WTC11 (cell line): ENCODE measurements at regions not wholly inside any gene's neighbourhood (a gene's known extent, or its start where the extent isn't known, plus 50 kb on each side); places are given as distances from the start of the nearest gene placed in this dataset.

Experiments
- ATAC-seq: fragments of 200-7000 bp; cut with Tn5 transposase; 2 replicates; pipeline ENCODE4 v1.10.0; 2021; ENCODE audit warnings: mild to moderate bottlenecking, moderate library complexity
- CTCF ChIA-PET: fragments of 300-600 bp; sonication (Branson Sonifier 250); formaldehyde crosslinking; loops from one replicate; lab custom pipeline; 2021; ENCODE audit warnings: antibody characterized with exemption; lab: Charles Lee
- POLR2A ChIA-PET: fragments of 350-600 bp; sonication (Branson Sonifier 250); formaldehyde crosslinking; loops from one replicate; lab custom pipeline; 2021; ENCODE audit warnings: antibody characterized with exemption; lab: Charles Lee
- DNase-seq: peaks from one replicate; pipeline ENCODE4 v3.0.0; 2021; ENCODE audit warnings: low spot score
- H3K27ac Mint-ChIP-seq: 2 replicates; pipeline ENCODE4 v1.8.0; 2021; ENCODE audit warnings: mixed read lengths
- H3K27me3 Mint-ChIP-seq: 2 replicates; pipeline ENCODE4 v1.8.0; 2021; ENCODE audit warnings: low read depth, mild to moderate bottlenecking, moderate library complexity, mixed read lengths
- H3K36me3 Mint-ChIP-seq: 2 replicates; pipeline ENCODE4 v1.8.0; 2021; ENCODE audit warnings: mixed read lengths
- H3K4me1 Mint-ChIP-seq: 2 replicates; pipeline ENCODE4 v1.8.0; 2022; ENCODE audit warnings: mixed read lengths
- H3K4me3 Mint-ChIP-seq: 2 replicates; pipeline ENCODE4 v1.8.0; 2021; ENCODE audit warnings: mild to moderate bottlenecking, moderate library complexity, mixed read lengths
- H3K9me3 Mint-ChIP-seq: 2 replicates; pipeline ENCODE4 v1.8.0; 2021; ENCODE audit warnings: mixed read lengths
- AFF4 ChIP-seq: sonication (generic); formaldehyde crosslinking; IDR thresholded peaks from 2 replicates; pipeline ENCODE4 v1.8.1; 2023; ENCODE audit warnings: mild to moderate bottlenecking, missing genetic modification reagents, borderline replicate concordance
- CTCF ChIP-seq: fragments of 200-600 bp; IDR thresholded peaks from 2 replicates; pipeline ENCODE4 v1.8.0; 2022; ENCODE audit warnings: antibody characterized with exemption
- E2F4 ChIP-seq: sonication (generic); formaldehyde crosslinking; IDR thresholded peaks from 2 replicates; pipeline ENCODE4 v1.8.1; 2022; ENCODE audit warnings: low read depth, mild to moderate bottlenecking, moderate library complexity, missing genetic modification reagents, borderline replicate concordance
- FOXP1 ChIP-seq: sonication (generic); formaldehyde crosslinking; IDR thresholded peaks from 2 replicates; pipeline ENCODE4 v1.8.0; 2022; ENCODE audit warnings: missing genetic modification reagents, mild to moderate bottlenecking, moderate library complexity, borderline replicate concordance
- GABPB1 ChIP-seq: sonication (generic); formaldehyde crosslinking; IDR thresholded peaks from 2 replicates; pipeline ENCODE4 v1.8.1; 2023; ENCODE audit warnings: mild to moderate bottlenecking, missing genetic modification reagents
- HMGXB4 ChIP-seq: sonication (generic); formaldehyde crosslinking; IDR thresholded peaks from 2 replicates; pipeline ENCODE4 v1.8.1; 2023; ENCODE audit warnings: mild to moderate bottlenecking, moderate library complexity, missing genetic modification reagents
- MAX ChIP-seq: sonication (generic); formaldehyde crosslinking; IDR thresholded peaks from 2 replicates; pipeline ENCODE4 v1.8.0; 2022; ENCODE audit warnings: mild to moderate bottlenecking, missing genetic modification reagents
- MXD4 ChIP-seq: fragments of 250-450 bp; sonication (Bioruptor Pico); IDR thresholded peaks from 2 replicates; pipeline ENCODE4 v1.8.0; 2021; ENCODE audit warnings: mild to moderate bottlenecking, moderate library complexity, borderline replicate concordance
- PRRX2 ChIP-seq: fragments of 250-450 bp; sonication (Bioruptor Pico); IDR thresholded peaks from 2 replicates; pipeline ENCODE4 v1.8.0; 2021; ENCODE audit warnings: mild to moderate bottlenecking
- RORB ChIP-seq: fragments of 250-450 bp; sonication (Bioruptor Pico); IDR thresholded peaks from 2 replicates; pipeline ENCODE4 v1.9.0; 2021; ENCODE audit warnings: mild to moderate bottlenecking
- STAT6 ChIP-seq: sonication (generic); formaldehyde crosslinking; conservative IDR thresholded peaks from 2 replicates; pipeline ENCODE4 v1.8.1; 2023; ENCODE audit warnings: mild to moderate bottlenecking, low read depth, missing genetic modification reagents, moderate library complexity
- USF2 ChIP-seq: sonication (generic); formaldehyde crosslinking; IDR thresholded peaks from 2 replicates; pipeline ENCODE4 v1.8.1; 2023; ENCODE audit warnings: mild to moderate bottlenecking, missing genetic modification reagents, moderate library complexity
- ZMAT4 ChIP-seq: fragments of 250-450 bp; sonication (Bioruptor Pico); IDR thresholded peaks from 2 replicates; pipeline ENCODE4 v1.9.0; 2021; ENCODE audit warnings: mild to moderate bottlenecking
- ZNF232 ChIP-seq: sonication (generic); formaldehyde crosslinking; IDR thresholded peaks from 2 replicates; pipeline ENCODE4 v1.8.0; 2022; ENCODE audit warnings: mild to moderate bottlenecking, missing genetic modification reagents
- ZNF512 ChIP-seq: sonication (generic); formaldehyde crosslinking; IDR thresholded peaks from 2 replicates; pipeline ENCODE4 v1.8.1; 2022; ENCODE audit warnings: missing genetic modification reagents, borderline replicate concordance

- ATAC-seq, result no peak
- Mint-ChIP-seq H3K36me3 (peaks cover 12% of the 10 kb centered on the region), H3K27ac (no peak overlapping the region), H3K9me3 (peaks cover 25% of the 10 kb centered on the region), H3K4me1 (peaks cover 7% of the 10 kb centered on the region), H3K4me3 (no peak overlapping the region), H3K27me3 (no peaks in the 10 kb centered on the region)
- TF ChIP-seq ZNF232 (CRISPR knock-in tag) (no peak), ZMAT4 (CRISPR knock-in tag) (no peak), RORB (no peak)
- ChIA-PET CTCF (no interaction called here), POLR2A (no interaction called here)
- no peak for DNase-seq
Measured at GRCh38 chr6:156560476-156560875, 216.7 kb upstream of the ARID1B start.

GRCh38 chr6:156559162-156559690 is 218.0 kb upstream of the ARID1B start:
- ChIA-PET POLR2A (no interaction called here), CTCF (no interaction called here)
- H3K4me1 Mint-ChIP-seq, result no peaks in the 10 kb centered on the region
- no peaks in the 10 kb centered on the region for H3K27me3 Mint-ChIP-seq
- ATAC-seq (no peak), DNase-seq (no peak)
- H3K4me3 Mint-ChIP-seq, result no peak overlapping the region
- H3K27ac Mint-ChIP-seq, result no peak overlapping the region
- H3K9me3 Mint-ChIP-seq, result peaks cover 25% of the 10 kb centered on the region
- peaks cover 12% of the 10 kb centered on the region for H3K36me3 Mint-ChIP-seq
- no peak for TF ChIP-seq MXD4 (CRISPR knock-in tag)
- no peak for TF ChIP-seq MAX (CRISPR knock-in tag)
- TF ChIP-seq STAT6 (CRISPR knock-in tag), result no peak
- no peak for TF ChIP-seq RORB
- no peak for TF ChIP-seq AFF4 (CRISPR knock-in tag)
- TF ChIP-seq E2F4 (CRISPR knock-in tag), result no peak
- no peak for TF ChIP-seq HMGXB4 (CRISPR knock-in tag)
- TF ChIP-seq PRRX2 (CRISPR knock-in tag), result no peak
- TF ChIP-seq FOXP1, result no peak
- TF ChIP-seq GABPB1, result no peak
- TF ChIP-seq ZNF512 (CRISPR knock-in tag), result no peak
- TF ChIP-seq USF2 (CRISPR knock-in tag), result no peak
- no peak for TF ChIP-seq CTCF
